Iris pigment epithelial cell (primary cell): ENCODE measurements at regions not wholly inside any gene's neighbourhood (a gene's known extent, or its start where the extent isn't known, plus 50 kb on each side); places are given as distances from the start of the nearest gene placed in this dataset.
"Not testable (repeated sequence)": the region's sequence is repeated elsewhere in the genome, so short reads cannot be mapped to it uniquely, and the experiment has no call there.

Experiments used
- DNase-seq: peaks from one replicate; pipeline ENCODE4 v3.0.0-alpha.2; 2011; ENCODE audit warnings: low read depth

GRCh38 chr11:41519696-41520095 is 60.2 kb upstream of the LRRC4C start:
- no peak for DNase-seq

DNA sequence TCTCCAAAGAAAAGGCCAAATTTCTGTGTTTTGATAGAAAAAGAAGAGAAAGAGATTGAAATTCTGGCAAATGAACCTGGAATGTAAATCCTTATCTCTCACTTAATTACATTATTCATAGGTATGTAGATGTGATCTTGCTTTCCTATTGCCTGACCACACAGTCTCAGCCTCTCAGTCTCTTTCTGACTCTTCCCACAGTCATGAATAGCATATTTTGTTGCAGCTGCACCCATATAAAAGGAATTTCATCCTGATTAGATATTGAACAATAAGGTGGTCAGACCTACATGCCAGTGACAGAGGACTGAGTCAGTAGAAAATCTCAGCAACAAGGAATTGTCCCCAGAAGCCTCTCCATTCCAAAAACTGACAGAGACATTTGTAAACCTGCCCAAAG is 62.9 kb upstream of the LRRC4C start:
- DNase-seq: no peak

DNA sequence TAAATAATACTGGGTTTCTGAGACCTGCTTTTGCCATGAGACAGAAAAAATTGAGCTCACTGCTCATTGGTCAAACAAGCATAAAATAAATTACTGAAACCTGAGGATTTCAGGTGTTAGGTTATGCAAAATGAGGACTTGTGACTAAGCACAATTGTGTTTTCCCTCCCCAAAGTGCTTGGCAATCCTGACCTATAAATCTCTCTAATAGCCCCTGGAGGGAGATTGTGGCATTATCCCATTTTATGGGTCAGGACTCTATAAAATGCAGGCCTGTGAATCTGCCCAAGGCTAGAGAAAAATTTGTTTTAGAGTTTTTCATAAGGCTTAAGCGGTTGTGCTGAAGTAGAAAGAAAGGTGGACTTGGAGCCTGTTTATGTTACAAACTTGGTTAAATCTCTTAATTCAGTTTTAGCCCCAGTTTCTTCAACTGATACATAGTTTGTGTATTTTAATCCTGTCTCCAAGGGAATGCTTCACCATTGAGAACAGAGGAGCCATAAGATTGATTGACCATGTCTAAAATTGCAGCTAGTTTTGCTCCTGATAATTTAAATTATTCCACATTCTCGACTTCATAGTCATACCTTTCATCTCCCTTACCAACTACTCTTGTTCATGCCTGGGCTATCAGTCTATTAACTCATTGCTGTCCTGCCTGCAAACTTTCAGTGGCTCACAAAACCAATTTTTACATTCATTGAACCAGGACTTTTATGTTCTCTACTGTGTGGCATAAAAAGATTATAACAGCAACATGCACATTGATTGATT is 63.6 kb upstream of the LRRC4C start:
- no peak for DNase-seq

GRCh38 chr11:41527530-41527929 is 68.1 kb upstream of the LRRC4C start:
- no peak for DNase-seq

GRCh38 chr11:41532413-41532812 is 73.0 kb upstream of the LRRC4C start:
- DNase-seq: no peak

DNA sequence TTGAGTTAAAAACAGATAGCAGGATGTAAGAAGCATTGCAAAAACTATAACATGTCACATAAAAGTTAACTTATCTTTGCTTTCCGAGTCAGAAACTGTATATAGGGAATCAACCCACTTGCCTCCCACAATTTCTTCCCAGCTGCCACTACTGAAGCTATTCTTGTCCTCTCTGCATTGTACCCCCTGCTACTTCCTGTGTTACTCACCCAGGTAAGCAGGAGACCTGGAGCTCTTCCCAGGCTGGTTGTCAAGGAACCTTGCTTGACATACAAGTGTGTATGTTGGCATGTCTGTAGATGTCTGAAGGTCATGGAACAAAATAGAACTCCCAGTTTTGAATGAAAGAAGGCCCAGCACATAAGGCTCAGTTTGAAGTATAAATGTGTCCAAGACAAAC is 74.3 kb upstream of the LRRC4C start:
- DNase-seq: no peak

DNA sequence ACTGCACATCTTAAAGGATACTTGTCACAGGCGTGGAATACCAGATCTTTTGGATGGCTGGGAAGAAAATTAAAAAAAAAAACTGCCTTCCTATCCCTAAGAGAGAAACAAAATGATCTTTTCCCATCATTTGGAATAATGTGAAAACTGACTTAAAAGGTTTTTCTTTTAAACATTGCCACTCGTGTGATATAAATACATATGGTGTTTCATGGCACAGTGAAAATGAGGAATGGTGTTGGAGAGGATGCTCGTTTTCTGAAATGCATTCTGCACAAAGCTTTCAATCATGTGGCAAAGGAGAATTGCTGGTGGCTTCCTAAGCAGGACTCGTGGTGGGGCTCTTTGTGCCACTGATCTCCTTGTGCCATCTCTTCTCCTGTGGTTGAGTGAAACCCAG is 74.9 kb upstream of the LRRC4C start:
- no peak for DNase-seq

GRCh38 chr11:41534861-41535260 is 75.4 kb upstream of the LRRC4C start:
- no peak for DNase-seq

GRCh38 chr11:41536021-41536568 is 76.6 kb upstream of the LRRC4C start:
- no peak for DNase-seq

DNA sequence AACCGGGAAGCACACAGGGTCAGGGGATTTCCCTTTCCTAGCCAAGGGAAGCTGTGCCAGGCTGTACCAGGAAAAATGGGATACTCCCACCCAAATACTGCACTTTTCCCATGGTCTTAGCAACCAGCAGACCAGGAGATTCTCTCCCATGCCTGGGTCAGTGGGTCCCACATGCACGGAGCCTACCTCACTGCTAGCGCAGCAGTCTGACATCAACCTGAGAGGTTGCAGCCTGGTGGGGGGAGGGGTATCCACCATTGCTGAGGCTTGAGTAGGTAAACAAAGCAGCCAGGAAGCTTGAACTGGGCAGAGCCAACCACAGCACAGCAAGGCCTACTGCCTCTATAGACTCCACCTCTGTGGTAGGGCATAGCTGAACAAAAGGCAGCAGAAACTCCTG is 85.5 kb upstream of the LRRC4C start:
- not testable (repeated sequence) for DNase-seq

- DNase-seq: no peak
Measured at GRCh38 chr11:41578421-41579051, 119.1 kb upstream of the LRRC4C start.

GRCh38 chr11:41579546-41579945 is 120.1 kb upstream of the LRRC4C start:
- no peak for DNase-seq

GRCh38 chr11:41609511-41609910 is 150.1 kb upstream of the LRRC4C start:
- DNase-seq: no peak

DNA sequence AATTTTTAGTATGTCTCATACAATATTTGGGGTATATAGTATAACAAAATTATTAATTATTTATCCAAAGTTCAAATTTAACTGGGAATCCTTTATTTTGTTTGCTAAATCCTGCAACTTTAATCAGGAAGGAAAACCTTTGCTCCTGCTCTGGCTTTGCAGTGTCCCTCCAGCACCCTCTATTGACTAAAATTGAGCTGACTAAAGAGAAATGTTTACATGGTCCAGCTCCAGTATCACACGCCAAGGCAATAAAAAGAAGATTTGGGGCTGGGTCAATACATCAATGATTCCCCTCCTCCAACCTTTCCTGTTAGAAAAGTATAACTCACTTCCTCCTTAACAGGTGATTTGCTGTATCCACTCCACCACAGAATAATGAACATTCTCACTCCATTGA is 153.0 kb upstream of the LRRC4C start:
- no peak for DNase-seq

DNA sequence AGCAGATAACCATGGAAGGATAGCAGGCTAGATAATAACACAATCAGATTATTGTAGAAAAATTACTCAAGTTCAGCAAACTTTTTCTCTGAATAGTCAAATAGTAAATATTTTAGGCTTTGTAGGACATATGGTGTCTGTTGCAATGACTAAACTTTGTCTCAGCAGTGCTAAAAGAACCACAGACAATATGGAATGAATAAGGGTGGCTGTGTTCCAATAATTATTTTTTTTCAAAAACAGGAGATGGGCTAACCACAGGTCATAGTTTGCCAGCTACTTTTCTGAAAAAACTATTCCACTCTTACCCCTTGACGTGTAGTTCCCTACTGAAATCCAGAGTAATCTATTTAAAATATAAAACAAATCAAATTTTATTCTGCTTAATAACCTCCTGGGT is 153.9 kb upstream of the LRRC4C start:
- DNase-seq: no peak

- no peak for DNase-seq
Measured at GRCh38 chr11:41622707-41623359, 163.4 kb upstream of the LRRC4C start.

GRCh38 chr11:41659985-41660384 is 200.5 kb upstream of the LRRC4C start:
- no peak for DNase-seq

- no peak for DNase-seq
Measured at GRCh38 chr11:41660585-41660984, 201.1 kb upstream of the LRRC4C start.

- no peak for DNase-seq
Measured at GRCh38 chr11:41665441-41666360, 206.2 kb upstream of the LRRC4C start.

DNA sequence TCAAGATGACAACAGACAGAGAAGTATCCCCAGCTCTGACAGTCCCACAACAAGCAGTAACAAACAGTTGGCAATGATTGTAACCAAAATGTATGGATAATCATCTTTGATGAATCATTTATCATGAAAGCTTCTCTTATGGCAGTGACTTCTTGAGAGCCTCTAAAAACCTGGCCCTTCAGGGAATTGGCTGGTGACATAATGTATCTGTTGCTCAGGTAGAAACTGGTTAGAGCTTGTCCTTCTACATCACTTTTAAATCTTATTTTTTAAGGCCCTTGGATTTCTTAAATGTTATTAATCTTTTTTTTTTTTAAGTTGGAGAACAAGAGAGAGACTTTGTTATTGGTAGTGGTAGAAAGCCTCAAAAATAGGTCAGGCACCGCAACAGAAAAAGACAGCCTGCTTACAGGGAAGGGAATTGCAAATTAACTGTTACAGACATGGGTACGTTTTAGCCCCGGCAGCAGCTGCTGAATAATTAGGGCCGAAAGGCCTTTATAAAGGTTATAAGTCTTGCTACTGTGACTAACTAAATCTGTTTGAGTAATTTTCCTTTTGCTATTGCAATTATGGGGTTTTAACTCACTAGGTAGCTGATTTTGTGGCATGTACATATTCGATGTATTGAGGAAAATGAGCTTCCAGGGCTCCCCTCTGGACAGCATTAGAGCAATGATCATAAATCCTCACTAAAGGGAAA is 207.7 kb upstream of the LRRC4C start:
- DNase-seq: no peak

GRCh38 chr11:41675205-41675604 is 215.8 kb upstream of the LRRC4C start:
- DNase-seq: no peak
